DMS114 treated with DMSO at 0.1 percent for 48 hours (cell line): ENCODE measurements at regions not wholly inside any gene's neighbourhood (a gene's known extent, or its start where the extent isn't known, plus 50 kb on each side); places are given as distances from the start of the nearest gene placed in this dataset.

Experiments
- DNase-seq: peaks from one replicate; lab custom pipeline; 2025; ENCODE audit not compliant: unreplicated experiment; lab: John Stamatoyannopoulos, UW

GRCh38 chr22:49491221-49491635, 336.4 kb downstream of the BRD1 start:
- no peak for DNase-seq

- no peak for DNase-seq
Measured at GRCh38 chr22:49490692-49491091, 337.0 kb downstream of the BRD1 start.

GRCh38 chr22:49489821-49490220, 337.9 kb downstream of the BRD1 start:
- DNase-seq = no peak

- DNase-seq = no peak
Measured at GRCh38 chr22:49488943-49489342, 338.7 kb downstream of the BRD1 start.

- DNase-seq = no peak
Measured at GRCh38 chr22:49487950-49488349, 339.7 kb downstream of the BRD1 start.

GRCh38 chr22:49486225-49486624, 341.4 kb downstream of the BRD1 start:
- DNase-seq = no peak

GRCh38 chr22:49483946-49484345, 343.7 kb downstream of the BRD1 start:
- no peak for DNase-seq

GRCh38 chr22:49483281-49483870, 344.3 kb downstream of the BRD1 start:
- DNase-seq = no peak

GRCh38 chr22:49482811-49483210, 344.9 kb downstream of the BRD1 start:
- no peak for DNase-seq

- no peak for DNase-seq
Measured at GRCh38 chr22:49481659-49482399, 345.8 kb downstream of the BRD1 start.

GRCh38 chr22:49480896-49481658, 346.6 kb downstream of the BRD1 start:
- no peak for DNase-seq

- no peak for DNase-seq
Measured at GRCh38 chr22:49480331-49480730, 347.3 kb downstream of the BRD1 start.

- DNase-seq = no peak
Measured at GRCh38 chr22:49479566-49479965, 348.1 kb downstream of the BRD1 start.

GRCh38 chr22:49476800-49477400, 350.8 kb downstream of the BRD1 start:
- DNase-seq = no peak

- DNase-seq = no peak
Measured at GRCh38 chr22:49476176-49476575, 351.5 kb downstream of the BRD1 start.

- no peak for DNase-seq
Measured at GRCh38 chr22:49475253-49475652, 352.4 kb downstream of the BRD1 start.

GRCh38 chr22:49473286-49473685, 354.4 kb downstream of the BRD1 start:
- DNase-seq = no peak

- no peak for DNase-seq
Measured at GRCh38 chr22:49470741-49471503, 356.8 kb downstream of the BRD1 start.

- DNase-seq = no peak
Measured at GRCh38 chr22:49469896-49470740, 357.6 kb downstream of the BRD1 start.
